DMS 273 (cell line): ENCODE measurements at regions not wholly inside any gene's neighbourhood (a gene's known extent, or its start where the extent isn't known, plus 50 kb on each side); places are given as distances from the start of the nearest gene placed in this dataset.
"Not testable (repeated sequence)": the region's sequence is repeated elsewhere in the genome, so short reads cannot be mapped to it uniquely, and the experiment has no call there.

ENCODE experiments used
- DNase-seq: peaks from one replicate; lab custom pipeline; 2025; ENCODE audit not compliant: unreplicated experiment; lab: John Stamatoyannopoulos, UW

DNA sequence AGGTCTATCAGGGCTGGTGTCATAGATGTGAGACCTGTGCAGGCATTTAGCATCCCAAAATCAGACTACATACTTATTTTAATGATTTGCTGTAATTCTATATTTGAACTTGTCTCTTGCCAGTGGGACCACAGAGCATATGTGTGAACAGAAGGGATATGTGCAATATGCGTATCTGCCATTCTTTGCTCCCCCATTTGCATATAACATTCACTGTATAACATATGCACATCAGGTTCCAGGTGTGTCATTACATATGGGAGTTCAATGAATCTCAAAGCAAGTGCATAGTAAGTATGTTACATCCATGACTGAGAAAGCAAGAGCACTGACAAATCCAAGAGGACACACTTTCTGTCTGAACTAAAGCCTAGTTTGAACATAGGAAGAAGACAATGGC is 1115.1 kb upstream of the CNTN5 start:
- peak; percentile 54 for DNase-seq

GRCh38 chr11:97908354-97908753 is 1112.4 kb upstream of the CNTN5 start:
- DNase-seq: no peak

GRCh38 chr11:97909614-97910399 is 1110.9 kb upstream of the CNTN5 start:
- no peak for DNase-seq

GRCh38 chr11:97912629-97913028 is 1108.1 kb upstream of the CNTN5 start:
- DNase-seq: no peak

GRCh38 chr11:97922933-97923332 is 1097.8 kb upstream of the CNTN5 start:
- not testable (repeated sequence) for DNase-seq

DNA sequence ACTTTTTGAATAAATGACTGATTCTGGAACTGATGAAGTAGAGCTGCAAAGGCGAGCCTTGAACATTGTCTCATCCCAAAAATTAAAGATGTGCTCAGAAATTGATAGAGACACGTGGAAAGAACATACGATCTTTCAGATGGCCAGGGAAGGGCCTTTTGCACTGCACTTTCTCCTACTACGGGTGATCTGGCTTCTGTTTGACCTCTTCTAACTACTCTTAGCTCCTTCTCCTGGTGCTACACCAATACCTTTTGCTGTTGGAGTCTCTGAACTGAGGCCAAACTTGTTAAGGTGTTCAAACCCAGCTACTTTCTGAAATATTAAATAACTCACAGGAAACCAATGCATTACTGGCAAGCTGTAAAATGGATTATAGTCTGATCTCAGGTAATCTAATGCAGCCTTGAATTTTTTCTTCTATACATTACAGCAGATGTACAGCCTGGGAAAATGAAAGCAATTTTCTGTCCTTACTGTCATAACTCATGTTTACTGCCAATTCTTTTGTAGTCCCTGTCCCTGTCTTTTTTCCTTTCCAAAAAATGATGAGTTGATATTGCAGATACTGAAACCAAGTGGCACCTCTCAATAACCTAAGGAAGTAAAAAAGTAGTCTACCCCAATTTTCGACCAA is 1086.1 kb upstream of the CNTN5 start:
- no peak for DNase-seq

GRCh38 chr11:97937501-97937900 is 1083.2 kb upstream of the CNTN5 start:
- no peak for DNase-seq

GRCh38 chr11:97938789-97939188 is 1082.0 kb upstream of the CNTN5 start:
- DNase-seq: no peak

GRCh38 chr11:97943493-97943892 is 1077.3 kb upstream of the CNTN5 start:
- no peak for DNase-seq

GRCh38 chr11:97948793-97949192 is 1072.0 kb upstream of the CNTN5 start:
- no peak for DNase-seq

- no peak for DNase-seq
Observed at GRCh38 chr11:97955595-97955994, 1065.2 kb upstream of the CNTN5 start.

DNA sequence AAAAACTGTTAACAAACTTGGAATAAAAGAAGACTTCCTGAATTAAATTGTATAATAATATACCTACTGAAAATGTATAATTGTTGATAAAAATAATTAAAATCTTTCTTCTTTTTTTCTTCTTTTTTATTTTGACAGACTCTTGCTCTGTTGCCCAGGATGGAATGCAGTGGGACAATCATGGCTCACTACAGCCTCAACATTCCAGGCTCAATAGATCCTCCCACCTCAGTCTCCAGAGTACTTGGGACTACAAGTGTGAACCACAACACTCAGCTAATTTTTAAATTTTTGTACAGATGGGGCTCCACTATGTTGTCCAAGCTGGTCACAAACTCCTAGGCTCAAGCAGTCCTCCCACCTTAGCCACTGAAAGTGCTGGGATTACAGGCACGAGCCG is 1063.8 kb upstream of the CNTN5 start:
- no peak for DNase-seq

DNA sequence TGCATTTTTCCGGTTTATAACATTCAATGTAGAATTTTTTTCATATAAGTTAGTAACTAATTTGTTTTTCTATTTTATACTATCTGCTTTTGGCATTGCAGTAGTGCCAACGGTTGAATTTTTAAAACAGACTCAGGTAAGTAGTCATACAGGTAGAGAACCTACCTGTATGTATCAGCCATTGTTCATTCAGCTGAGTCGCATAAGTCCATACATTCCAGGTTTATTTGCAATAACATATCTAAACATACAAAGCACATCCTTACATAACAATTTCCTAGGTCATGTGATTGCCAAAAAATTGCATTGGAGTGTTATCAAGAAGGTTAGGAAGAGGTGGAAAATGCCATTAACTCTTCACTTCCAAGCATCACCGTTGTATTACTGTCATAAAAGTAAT is 1059.3 kb upstream of the CNTN5 start:
- DNase-seq: no peak

DNA sequence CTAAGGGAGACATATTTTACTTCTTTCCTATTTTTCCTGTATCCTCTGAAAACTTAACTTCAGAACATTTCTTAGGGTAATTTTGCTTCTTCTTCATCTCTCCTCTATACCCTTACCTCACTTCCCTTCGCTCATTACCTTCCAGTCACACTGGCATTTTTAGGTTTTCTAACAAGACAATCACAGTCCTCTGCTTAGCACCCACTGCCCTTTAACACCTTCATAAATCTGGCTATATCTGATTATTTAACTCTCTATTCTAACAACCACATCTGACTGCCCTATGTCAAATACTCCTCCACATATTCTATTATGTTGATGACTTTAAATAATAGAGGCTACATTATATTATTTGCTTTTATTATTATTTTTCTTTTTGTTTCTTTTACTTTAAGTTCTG is 1058.0 kb upstream of the CNTN5 start:
- no peak for DNase-seq

DNA sequence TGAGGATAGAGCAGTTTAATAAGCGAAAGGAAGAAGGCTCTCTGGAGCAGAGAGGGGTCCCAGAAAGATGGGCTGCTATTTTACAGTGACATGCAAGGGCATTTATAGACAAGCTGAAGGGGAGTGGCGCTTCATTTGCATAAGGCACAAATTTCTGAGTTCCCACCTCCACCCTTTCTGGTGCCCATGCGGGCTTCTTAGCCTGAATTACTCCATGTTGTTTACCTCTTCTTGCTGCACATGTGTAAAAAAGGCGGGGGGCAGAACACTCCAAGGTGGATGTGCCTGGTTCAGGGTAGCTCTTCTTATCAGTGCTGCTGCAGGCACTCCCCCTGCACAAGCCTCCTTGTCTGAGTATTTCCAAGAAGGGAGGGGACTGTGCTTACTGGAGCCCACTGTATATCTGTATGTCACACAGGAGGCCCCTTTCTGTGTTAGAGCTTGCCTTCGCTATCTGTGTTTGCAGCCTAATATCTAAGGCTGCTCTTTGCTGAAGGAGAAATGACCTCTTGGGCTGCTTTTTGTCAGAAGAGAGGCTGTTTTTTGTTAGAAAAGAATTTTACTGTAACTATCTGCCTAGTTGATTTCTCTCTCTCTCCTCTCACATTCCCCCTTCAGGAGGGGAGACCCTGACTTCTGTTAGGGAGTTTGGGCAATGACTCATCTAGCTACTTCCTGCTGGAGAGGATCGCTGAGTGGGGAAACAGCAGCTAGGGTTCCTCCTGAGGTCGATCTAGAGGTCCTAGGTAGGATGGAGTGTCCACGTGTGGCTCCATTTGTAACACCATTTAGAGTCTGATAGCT is 1057.0 kb upstream of the CNTN5 start:
- DNase-seq: no peak

DNA sequence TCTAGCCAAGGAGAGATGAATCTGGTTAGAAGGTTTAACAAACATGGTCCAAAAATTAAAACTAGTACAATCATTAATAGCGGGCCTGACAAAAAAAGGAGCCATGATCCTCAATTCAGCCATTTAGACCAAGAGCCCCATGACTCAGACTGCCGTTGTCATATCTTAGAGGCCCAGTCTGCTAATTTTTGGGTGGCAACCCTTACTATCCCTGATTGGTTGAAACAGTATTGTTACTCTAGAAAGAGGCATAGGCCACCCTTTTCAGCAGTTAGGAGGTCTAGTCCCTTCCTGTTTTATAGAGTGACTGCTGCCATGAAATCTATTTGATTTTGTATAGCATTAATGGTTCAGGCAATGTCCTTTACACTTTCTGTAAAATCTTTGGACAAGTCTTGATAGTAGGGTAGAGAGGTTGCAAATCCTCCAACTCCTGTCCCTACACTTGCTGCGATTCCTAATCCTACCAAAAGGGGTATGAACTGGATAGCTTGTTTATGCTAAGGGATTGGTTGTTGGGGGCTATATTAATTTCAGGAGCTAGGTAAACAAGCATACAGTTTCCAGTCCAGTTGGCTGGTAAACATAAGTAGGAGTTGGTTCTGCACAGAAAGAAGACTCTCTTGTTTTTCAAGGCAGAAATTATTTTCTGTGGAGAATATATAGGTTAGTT is 1056.3 kb upstream of the CNTN5 start:
- DNase-seq: no peak

- no peak for DNase-seq
Observed at GRCh38 chr11:97965849-97966646, 1054.7 kb upstream of the CNTN5 start.

GRCh38 chr11:97966901-97967300 is 1053.8 kb upstream of the CNTN5 start:
- no peak for DNase-seq

DNA sequence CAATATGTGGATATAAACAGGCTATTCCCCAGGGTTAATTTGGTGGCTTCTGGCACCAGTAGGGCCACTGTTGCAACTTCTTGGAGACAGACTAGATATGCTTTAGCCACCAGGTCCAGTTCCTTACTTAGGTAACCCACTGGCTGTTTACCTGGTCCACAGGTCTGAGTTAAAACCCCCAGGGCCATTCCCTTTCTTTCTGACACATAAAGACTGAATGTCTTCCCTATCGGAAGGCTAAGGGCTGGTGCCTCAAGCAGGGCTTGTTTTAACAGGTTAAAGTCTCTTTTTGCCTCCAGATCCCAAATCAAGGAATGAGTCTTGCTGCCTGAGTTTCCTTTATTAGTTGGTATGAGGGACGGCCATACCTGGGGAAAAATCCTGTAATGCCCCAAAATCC is 1052.7 kb upstream of the CNTN5 start:
- no peak for DNase-seq

- DNase-seq: no peak
Observed at GRCh38 chr11:97972731-97973130, 1048.0 kb upstream of the CNTN5 start.
